ENCODE measurements at regions not wholly inside any gene's neighbourhood (a gene's known extent, or its start where the extent isn't known, plus 50 kb on each side); places are given as distances from the start of the nearest gene placed in this dataset.

DNA sequence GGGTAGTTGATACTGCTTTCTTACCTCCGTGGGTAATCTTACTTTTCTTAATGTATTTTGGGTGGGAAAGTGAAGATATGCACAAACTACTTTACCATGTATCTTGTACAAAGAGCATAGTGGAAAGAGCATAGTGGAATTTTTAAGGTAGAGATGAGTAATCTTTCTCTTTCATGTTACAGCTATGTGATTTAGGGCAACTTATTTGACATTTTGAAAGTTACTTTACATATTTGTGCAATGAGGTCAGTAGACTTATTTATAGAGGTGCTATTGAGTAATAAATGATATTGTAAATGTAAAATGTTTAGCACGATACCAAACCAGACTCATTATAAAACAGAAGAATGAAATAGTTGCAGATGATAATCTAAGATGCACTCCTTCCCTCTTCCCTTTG lies 351.2 kb downstream of the TRAM1L1 start:
- no peak for TF ChIP-seq CTCF (conservative IDR thresholded peaks at IDR 0.05; ENCODE audit: low read depth, low read length)
- DNase-seq (ENCODE audit: low read depth): no peak
- no peak overlapping the region for H3K4me3 ChIP-seq (ENCODE audit: low read depth, low read length)

DNA sequence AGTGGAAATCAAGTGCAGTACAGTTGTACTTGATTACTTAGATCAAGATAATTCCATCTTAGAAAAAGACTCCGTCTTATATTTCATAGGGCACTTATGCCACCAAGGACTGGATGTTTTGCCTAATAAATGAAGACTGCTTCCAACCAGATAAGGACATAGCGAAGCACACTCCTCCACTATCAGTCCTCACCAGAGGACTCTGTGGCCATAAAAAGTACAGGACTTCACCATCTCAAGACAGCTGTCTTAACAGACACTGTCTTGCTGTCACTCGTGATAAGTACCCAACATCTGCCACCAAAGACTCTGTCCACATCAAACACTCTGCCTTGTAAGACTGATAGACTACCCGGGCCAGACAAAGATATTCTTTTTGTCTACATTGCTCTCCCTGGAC lies 352.0 kb downstream of the TRAM1L1 start:
- H3K4me3 ChIP-seq (ENCODE audit: low read depth, low read length): no peak overlapping the region
- DNase-seq (ENCODE audit: low read depth): no peak
- no peak for TF ChIP-seq CTCF (conservative IDR thresholded peaks at IDR 0.05; ENCODE audit: low read depth, low read length)

GRCh38 chr4:116726523-116726922 lies 358.9 kb downstream of the TRAM1L1 start:
- TF ChIP-seq CTCF (conservative IDR thresholded peaks at IDR 0.05; ENCODE audit: low read depth, low read length): no peak
- DNase-seq (ENCODE audit: low read depth): no peak
- H3K4me3 ChIP-seq (ENCODE audit: low read depth, low read length): no peak overlapping the region

DNA sequence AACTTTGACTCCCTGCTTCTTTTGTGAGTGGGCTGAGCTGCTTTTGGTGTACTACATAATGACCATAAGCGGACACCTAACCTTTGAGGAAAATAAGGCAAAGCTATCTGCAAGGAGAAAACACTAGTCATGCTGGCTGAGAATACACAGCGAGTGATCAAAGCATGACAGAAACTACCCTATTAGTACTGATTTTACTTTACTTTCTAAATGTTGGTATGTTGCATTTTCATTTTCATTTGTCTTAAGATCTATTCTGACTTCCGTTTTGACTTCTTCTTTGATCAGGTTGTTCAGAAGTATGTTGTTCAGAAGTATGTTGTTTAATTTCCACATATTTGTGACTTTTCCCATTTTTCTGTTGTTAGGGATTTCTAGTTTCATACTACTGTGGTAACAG lies 361.1 kb downstream of the TRAM1L1 start:
- DNase-seq (ENCODE audit: low read depth): no peak
- H3K4me3 ChIP-seq (ENCODE audit: low read depth, low read length): no peak overlapping the region
- no peak for TF ChIP-seq CTCF (conservative IDR thresholded peaks at IDR 0.05; ENCODE audit: low read depth, low read length)

- TF ChIP-seq CTCF (conservative IDR thresholded peaks at IDR 0.05; ENCODE audit: low read depth, low read length): no peak
- H3K4me3 ChIP-seq (ENCODE audit: low read depth, low read length): no peak overlapping the region
- no peak for DNase-seq (ENCODE audit: low read depth)
Observed at GRCh38 chr4:116705466-116705865, 379.9 kb downstream of the TRAM1L1 start.

GRCh38 chr4:116702949-116703348 lies 382.4 kb downstream of the TRAM1L1 start:
- peak; percentile 50 for TF ChIP-seq CTCF (conservative IDR thresholded peaks at IDR 0.05; ENCODE audit: low read depth, low read length)
- DNase-seq (ENCODE audit: low read depth): no peak

GRCh38 chr4:116688536-116688935 lies 396.8 kb downstream of the TRAM1L1 start:
- DNase-seq (ENCODE audit: low read depth): no peak
- no peak overlapping the region for H3K4me3 ChIP-seq (ENCODE audit: low read depth, low read length)
- no peak for TF ChIP-seq CTCF (conservative IDR thresholded peaks at IDR 0.05; ENCODE audit: low read depth, low read length)

More at GRCh38 chr4:116702949-116703348, 382.4 kb downstream of the TRAM1L1 start:
- no peak overlapping the region for H3K4me3 ChIP-seq (ENCODE audit: low read depth, low read length)

Data from epithelial cell of proximal tubule (primary cell).